Cardiac fibroblast (primary cell): ENCODE measurements at regions not wholly inside any gene's neighbourhood (a gene's known extent, or its start where the extent isn't known, plus 50 kb on each side); places are given as distances from the start of the nearest gene placed in this dataset.
"Not testable (repeated sequence)": the region's sequence is repeated elsewhere in the genome, so short reads cannot be mapped to it uniquely, and the experiment has no call there.

Experiments
- DNase-seq, 2 donors: peaks; one replicate each; pipeline versions ENCODE4 v3.0.0 to v3.0.0-alpha.2; 2010; ENCODE audit warnings: low read depth in 2 of 2
- H3K4me3 ChIP-seq, 2 donors: replicated peaks in 1 of 2; 1 replicate in 1 of 2; 2 replicates in 1 of 2; pipeline ENCODE4 v1.5.1; 2011; ENCODE audit warnings: low read depth in 2 of 2, low read length in 2 of 2, mild to moderate bottlenecking in 2 of 2, moderate library complexity in 1 of 2
- CTCF ChIP-seq: IDR thresholded peaks from one replicate; pipeline ENCODE4 v1.5.1; 2011; ENCODE audit warnings: low read depth, mild to moderate bottlenecking, low read length, inconsistent platforms

- H3K4me3 ChIP-seq: peak overlapping the region; percentile 3 to 32
Observed at GRCh38 chr5:154647114-154647760, 107.9 kb upstream of the LARP1 start.

GRCh38 chr5:154646745-154647113 lies 108.4 kb upstream of the LARP1 start:
- DNase-seq: no peak

More at GRCh38 chr5:154647114-154647760, 107.9 kb upstream of the LARP1 start:
- no peak for TF ChIP-seq CTCF
- DNase-seq: peak; percentile 39 to 42

GRCh38 chr5:154644745-154645411 lies 110.3 kb upstream of the LARP1 start:
- TF ChIP-seq CTCF: no peak
- no peak overlapping the region for H3K4me3 ChIP-seq
- DNase-seq: no peak

More at GRCh38 chr5:154646745-154647113, 108.4 kb upstream of the LARP1 start:
- no peak for TF ChIP-seq CTCF
- peak overlapping the region in 1 of 2 donors; percentile 16 for H3K4me3 ChIP-seq

- DNase-seq: peak; percentile 52 to 57
- no peak overlapping the region for H3K4me3 ChIP-seq
- peak; percentile 78 for TF ChIP-seq CTCF
Observed at GRCh38 chr5:154642499-154643245, 112.5 kb upstream of the LARP1 start.

GRCh38 chr5:154640213-154640831 lies 114.9 kb upstream of the LARP1 start:
- peak; percentile 37 for TF ChIP-seq CTCF
- peak; percentile 42 to 44 for DNase-seq

GRCh38 chr5:154636786-154637185 lies 118.4 kb upstream of the LARP1 start:
- DNase-seq: not testable (repeated sequence)

More at GRCh38 chr5:154640213-154640831, 114.9 kb upstream of the LARP1 start:
- H3K4me3 ChIP-seq: not testable (repeated sequence)

GRCh38 chr5:154636271-154636670 lies 118.9 kb upstream of the LARP1 start:
- H3K4me3 ChIP-seq, DNase-seq: not testable (repeated sequence)

More at GRCh38 chr5:154636786-154637185, 118.4 kb upstream of the LARP1 start:
- not testable (repeated sequence) for H3K4me3 ChIP-seq

- H3K4me3 ChIP-seq, DNase-seq: not testable (repeated sequence)
Observed at GRCh38 chr5:154633744-154634143, 121.4 kb upstream of the LARP1 start.
